Activated T-helper 1 cell treated with anti-CD3 and anti-CD28 coated beads, Interleukin-12 subunit alpha, Interleukin-12 subunit beta, Interleukin-2, Interleukin-4 antibody, amounts not matched to agents 30 ng/mL and 10 ng/mL and 1 ng/mL, durations not matched to agents 14 hours and 24 hours and 36 hours (primary cell): ENCODE measurements at regions not wholly inside any gene's neighbourhood (a gene's known extent, or its start where the extent isn't known, plus 50 kb on each side); places are given as distances from the start of the nearest gene placed in this dataset.

Source experiments
- DNase-seq: peaks from one replicate; pipeline ENCODE4 v3.0.0; 2021; ENCODE audit warnings: low spot score
- H3K27ac Mint-ChIP-seq: one replicate; pipeline ENCODE4 v1.8.0; 2021; ENCODE audit warnings: mild to moderate bottlenecking, mixed read lengths
- H3K27me3 Mint-ChIP-seq: one replicate; pipeline ENCODE4 v1.8.0; 2022; ENCODE audit warnings: mild to moderate bottlenecking, moderate library complexity, mixed read lengths; ENCODE audit not compliant: insufficient read depth
- H3K36me3 Mint-ChIP-seq: one replicate; pipeline ENCODE4 v1.8.0; 2021; ENCODE audit warnings: low read depth, mixed read lengths
- H3K4me1 Mint-ChIP-seq: one replicate; pipeline ENCODE4 v1.8.0; 2021; ENCODE audit warnings: low read depth, mixed read lengths
- H3K4me3 Mint-ChIP-seq: one replicate; pipeline ENCODE4 v1.8.0; 2021; ENCODE audit warnings: mild to moderate bottlenecking, moderate library complexity, mixed read lengths
- H3K9me3 Mint-ChIP-seq: one replicate; pipeline ENCODE4 v1.8.0; 2021; ENCODE audit warnings: mixed read lengths
- intact Hi-C: fragments of 100-400 bp; cut with micrococcal nuclease; formaldehyde crosslinking; loops from one replicate; pipeline ENCODE4 v1.15.1; 2024

DNA sequence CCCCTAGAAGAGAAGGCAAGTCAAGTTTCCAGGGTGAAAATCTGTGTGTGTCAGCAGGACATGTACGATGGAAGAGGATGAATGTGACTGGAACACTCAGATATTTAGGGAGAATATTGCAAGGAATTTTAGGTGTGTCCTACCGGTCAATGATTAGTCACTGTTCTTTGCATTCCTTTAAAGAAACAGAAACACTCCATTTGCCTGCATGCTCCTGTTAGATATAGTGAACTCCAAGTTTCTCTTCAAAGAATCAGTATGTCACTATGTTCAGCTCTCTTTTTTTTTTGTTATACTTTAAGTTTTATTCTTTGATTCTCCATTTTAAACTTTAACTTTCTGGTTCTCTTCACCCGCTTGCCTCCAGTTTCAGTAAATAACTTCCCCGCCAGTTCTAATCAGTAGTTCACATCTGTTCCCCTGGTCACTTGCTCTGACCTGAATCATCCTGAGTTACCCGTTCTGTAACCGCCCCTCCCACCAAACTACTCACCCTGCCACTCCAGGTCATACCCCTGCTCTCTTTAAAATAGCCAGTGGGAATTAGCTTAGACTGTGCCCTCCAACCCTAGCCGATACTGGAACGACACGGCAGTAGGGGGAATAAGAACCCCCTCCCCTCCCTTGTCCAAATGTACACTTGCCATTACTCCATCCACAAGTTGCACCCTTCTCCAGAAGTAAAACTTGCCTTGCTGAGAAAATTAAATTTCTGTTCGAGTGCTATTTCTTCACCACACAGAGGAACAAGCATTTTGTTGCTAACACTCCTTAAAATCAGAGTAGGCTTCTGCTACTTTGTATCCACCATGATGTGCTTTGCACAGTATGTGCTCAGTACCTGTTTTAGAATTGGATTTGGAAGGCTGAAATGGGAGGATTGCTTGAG is 268.4 kb downstream of the METTL4 start:
- Mint-ChIP-seq H3K4me1 (no peaks in the 10 kb centered on the region), H3K27me3 (peaks cover 3% of the 10 kb centered on the region), H3K27ac (no peak overlapping the region), H3K36me3 (no peaks in the 10 kb centered on the region), H3K9me3 (no peaks in the 10 kb centered on the region), H3K4me3 (no peak overlapping the region)
- intact Hi-C loops, result no loop called here
- DNase-seq, result no peak

- Mint-ChIP-seq H3K4me3 (no peak overlapping the region), H3K27me3 (peaks cover 3% of the 10 kb centered on the region), H3K36me3 (no peaks in the 10 kb centered on the region), H3K27ac (no peak overlapping the region), H3K4me1 (no peaks in the 10 kb centered on the region), H3K9me3 (no peaks in the 10 kb centered on the region)
- DNase-seq, result no peak
- intact Hi-C loops, result no loop called here
Observed at GRCh38 chr18:2303517-2304238, 267.6 kb downstream of the METTL4 start.

- Mint-ChIP-seq H3K9me3 (no peaks in the 10 kb centered on the region), H3K4me1 (no peaks in the 10 kb centered on the region), H3K4me3 (no peak overlapping the region), H3K36me3 (no peaks in the 10 kb centered on the region), H3K27ac (no peak overlapping the region), H3K27me3 (peaks cover 3% of the 10 kb centered on the region)
- intact Hi-C loops, result no loop called here
- no peak for DNase-seq
Observed at GRCh38 chr18:2304378-2305175, 266.7 kb downstream of the METTL4 start.

- Mint-ChIP-seq H3K4me1 (no peaks in the 10 kb centered on the region), H3K4me3 (no peak overlapping the region), H3K9me3 (no peaks in the 10 kb centered on the region), H3K36me3 (no peaks in the 10 kb centered on the region), H3K27me3 (peaks cover 3% of the 10 kb centered on the region), H3K27ac (no peak overlapping the region)
- no peak for DNase-seq
- intact Hi-C loops, result no loop called here
Observed at GRCh38 chr18:2306606-2307005, 264.7 kb downstream of the METTL4 start.

- no peak overlapping the region for H3K27ac Mint-ChIP-seq
- no peak for DNase-seq
- H3K27me3 Mint-ChIP-seq, result peaks cover 2% of the 10 kb centered on the region
- intact Hi-C loops, result no loop called here
- H3K9me3 Mint-ChIP-seq, result no peaks in the 10 kb centered on the region
- H3K4me1 Mint-ChIP-seq, result no peaks in the 10 kb centered on the region
- H3K36me3 Mint-ChIP-seq, result no peaks in the 10 kb centered on the region
- no peak overlapping the region for H3K4me3 Mint-ChIP-seq
Observed at GRCh38 chr18:2310886-2311285, 260.4 kb downstream of the METTL4 start.

DNA sequence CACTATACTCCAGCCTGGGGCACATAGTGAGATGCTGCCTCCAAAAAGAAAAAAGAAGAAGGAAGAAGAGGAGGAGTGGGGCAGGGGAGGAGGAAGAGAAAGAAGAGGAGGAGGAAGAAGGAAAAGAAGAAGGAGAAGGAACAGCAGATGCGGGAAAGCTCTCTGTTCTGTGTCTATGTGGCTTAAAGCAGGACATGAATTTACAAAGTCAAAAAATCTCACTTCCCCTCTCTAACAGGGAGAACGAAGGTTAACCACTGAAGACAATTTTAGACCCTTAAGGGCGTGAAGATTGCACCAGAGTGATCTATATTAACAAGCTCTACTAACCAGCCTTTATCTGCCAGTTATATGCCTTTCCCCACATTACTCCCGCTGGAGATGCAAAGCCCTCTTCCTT is 258.9 kb downstream of the METTL4 start:
- Mint-ChIP-seq H3K9me3 (no peaks in the 10 kb centered on the region), H3K27ac (no peak overlapping the region), H3K27me3 (peaks cover 6% of the 10 kb centered on the region), H3K4me1 (no peaks in the 10 kb centered on the region), H3K36me3 (no peaks in the 10 kb centered on the region), H3K4me3 (no peak overlapping the region)
- intact Hi-C loops, result no loop called here
- DNase-seq, result no peak

DNA sequence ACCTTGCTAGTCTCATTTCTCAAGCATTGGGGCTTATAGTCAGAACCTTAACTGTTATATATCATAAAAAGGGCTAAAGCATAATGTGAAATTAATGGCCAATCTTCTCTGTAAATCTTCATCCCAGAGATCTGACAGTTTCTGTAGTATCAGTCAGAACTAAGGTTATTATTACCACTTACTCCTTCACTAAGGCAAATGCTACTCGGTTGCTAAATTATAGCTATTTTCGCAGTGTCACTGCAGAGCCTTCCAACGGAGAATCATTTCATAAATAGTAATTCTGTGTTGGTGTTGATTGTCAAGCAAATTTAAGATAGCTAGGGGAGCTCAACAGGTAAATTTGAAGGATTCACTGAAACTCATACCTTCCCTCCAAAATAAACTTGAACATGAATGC is 258.0 kb downstream of the METTL4 start:
- no peak overlapping the region for H3K4me3 Mint-ChIP-seq
- intact Hi-C loops, result no loop called here
- no peaks in the 10 kb centered on the region for H3K9me3 Mint-ChIP-seq
- H3K27ac Mint-ChIP-seq, result no peak overlapping the region
- peaks cover 8% of the 10 kb centered on the region for H3K27me3 Mint-ChIP-seq
- no peak for DNase-seq
- no peaks in the 10 kb centered on the region for H3K4me1 Mint-ChIP-seq
- no peaks in the 10 kb centered on the region for H3K36me3 Mint-ChIP-seq

DNA sequence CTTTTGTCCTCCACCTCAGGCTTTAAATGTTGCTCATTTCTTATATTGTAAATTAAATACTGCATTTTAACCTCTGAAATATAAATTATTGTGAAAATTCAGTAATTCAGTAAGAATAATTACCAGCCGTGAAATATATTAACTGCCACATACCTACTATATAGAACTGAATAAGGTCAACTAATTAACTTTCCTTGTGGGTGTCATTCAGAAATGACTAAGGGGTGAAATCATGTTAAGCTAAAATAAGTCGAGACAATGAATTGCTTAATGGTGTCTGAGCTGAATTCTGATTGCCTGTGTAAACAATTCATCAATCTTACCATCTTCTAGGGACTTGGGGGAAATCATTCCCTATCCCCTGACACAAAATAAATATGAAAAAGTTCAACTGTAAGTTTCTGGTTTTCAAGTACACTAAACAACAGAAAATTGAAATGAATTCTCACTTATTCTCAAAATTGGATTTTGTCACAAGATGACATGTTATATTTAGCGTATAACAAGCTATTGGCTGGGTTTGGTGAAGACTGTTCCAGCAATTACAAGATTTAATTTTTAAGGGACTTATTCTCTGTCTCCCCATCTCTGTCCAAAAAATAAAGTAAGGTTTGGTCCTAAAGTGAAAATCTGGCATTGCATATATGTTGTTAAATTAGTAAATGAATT is 255.1 kb downstream of the METTL4 start:
- no peaks in the 10 kb centered on the region for H3K36me3 Mint-ChIP-seq
- H3K27ac Mint-ChIP-seq, result no peak overlapping the region
- H3K4me3 Mint-ChIP-seq, result no peak overlapping the region
- intact Hi-C loops, result no loop called here
- DNase-seq, result no peak
- H3K27me3 Mint-ChIP-seq, result peaks cover 8% of the 10 kb centered on the region
- H3K4me1 Mint-ChIP-seq, result no peaks in the 10 kb centered on the region
- H3K9me3 Mint-ChIP-seq, result no peaks in the 10 kb centered on the region

DNA sequence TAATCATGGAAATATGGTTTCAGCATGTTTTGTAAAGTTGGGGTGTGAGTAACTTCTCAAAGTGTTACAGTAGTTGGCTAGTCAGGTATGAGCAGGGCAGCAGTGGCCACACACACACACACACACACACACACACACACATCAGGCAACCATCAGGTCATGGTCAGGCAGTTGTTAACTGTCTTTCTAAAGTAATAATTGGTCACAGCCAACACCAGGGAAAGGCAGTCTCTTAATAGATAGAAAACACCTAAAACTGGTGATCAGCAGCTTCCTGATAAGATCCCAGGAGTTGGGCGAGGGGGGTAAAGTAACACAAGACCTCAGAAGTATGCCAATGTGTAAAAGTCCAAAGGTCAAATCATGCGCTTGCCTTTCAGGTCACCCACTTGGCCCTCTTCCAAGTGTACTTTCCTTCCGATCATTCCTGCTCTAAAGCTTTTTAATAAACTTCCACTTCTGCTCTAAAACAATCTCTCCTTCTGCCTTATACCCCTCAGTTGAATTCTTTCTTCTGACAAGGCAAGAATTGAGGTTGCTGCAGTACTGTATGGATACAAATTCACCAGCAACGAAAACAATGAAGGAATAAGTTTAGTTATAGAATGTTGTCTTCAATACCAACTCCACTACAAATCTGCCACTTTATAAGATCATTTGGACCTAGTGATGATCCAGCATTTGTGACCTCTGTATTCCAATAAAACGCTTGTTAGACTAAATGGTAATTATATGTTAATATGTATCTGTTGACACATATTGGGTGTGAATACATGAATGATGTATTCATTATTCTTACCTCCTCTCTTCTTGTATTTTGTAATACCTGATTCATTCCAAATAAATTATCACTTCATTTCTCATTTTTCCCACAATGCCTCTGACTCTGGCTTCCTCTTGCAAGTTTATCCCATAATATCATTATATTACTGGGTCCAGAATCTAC is 254.3 kb downstream of the METTL4 start:
- H3K4me1 Mint-ChIP-seq, result no peaks in the 10 kb centered on the region
- H3K9me3 Mint-ChIP-seq, result no peaks in the 10 kb centered on the region
- intact Hi-C loops, result no loop called here
- no peak overlapping the region for H3K27ac Mint-ChIP-seq
- H3K27me3 Mint-ChIP-seq, result peaks cover 8% of the 10 kb centered on the region
- no peak for DNase-seq
- H3K36me3 Mint-ChIP-seq, result no peaks in the 10 kb centered on the region
- no peak overlapping the region for H3K4me3 Mint-ChIP-seq

GRCh38 chr18:2324459-2324858 is 246.8 kb downstream of the METTL4 start:
- intact Hi-C loops, result no loop called here

GRCh38 chr18:2325308-2325849 is 245.9 kb downstream of the METTL4 start:
- Mint-ChIP-seq H3K9me3 (no peaks in the 10 kb centered on the region), H3K36me3 (no peaks in the 10 kb centered on the region), H3K4me1 (no peaks in the 10 kb centered on the region), H3K27ac (no peak overlapping the region), H3K27me3 (peaks cover 2% of the 10 kb centered on the region), H3K4me3 (no peak overlapping the region)
- DNase-seq, result no peak
- intact Hi-C loops, result no loop called here

More at GRCh38 chr18:2324459-2324858, 246.8 kb downstream of the METTL4 start:
- no peak for DNase-seq
- no peaks in the 10 kb centered on the region for H3K9me3 Mint-ChIP-seq
- no peak overlapping the region for H3K27ac Mint-ChIP-seq
- H3K36me3 Mint-ChIP-seq, result no peaks in the 10 kb centered on the region
- no peak overlapping the region for H3K4me3 Mint-ChIP-seq
- peaks cover 2% of the 10 kb centered on the region for H3K27me3 Mint-ChIP-seq
- no peaks in the 10 kb centered on the region for H3K4me1 Mint-ChIP-seq
